Fibroblast of pulmonary artery (primary cell): ENCODE measurements at regions not wholly inside any gene's neighbourhood (a gene's known extent, or its start where the extent isn't known, plus 50 kb on each side); places are given as distances from the start of the nearest gene placed in this dataset.
A peak's percentile ranks its signal among the peaks of the same experiment; 100 is the strongest.

ENCODE experiments used
- DNase-seq: peaks from one replicate; pipeline ENCODE4 v3.0.0-alpha.2; 2010; ENCODE audit warnings: low read depth
- H3K4me3 ChIP-seq: replicated peaks from 2 replicates; pipeline ENCODE4 v1.5.1; 2011; ENCODE audit warnings: low read depth, mild to moderate bottlenecking, control low read depth, low read length, moderate library complexity
- TF ChIP-seq, protein P1 (sequence below): IDR thresholded peaks from 2 replicates; pipeline ENCODE4 v1.5.1; 2011; ENCODE audit warnings: mild to moderate bottlenecking, control low read depth, low read length, inconsistent platforms; ENCODE audit errors: missing control alignments

DNA sequence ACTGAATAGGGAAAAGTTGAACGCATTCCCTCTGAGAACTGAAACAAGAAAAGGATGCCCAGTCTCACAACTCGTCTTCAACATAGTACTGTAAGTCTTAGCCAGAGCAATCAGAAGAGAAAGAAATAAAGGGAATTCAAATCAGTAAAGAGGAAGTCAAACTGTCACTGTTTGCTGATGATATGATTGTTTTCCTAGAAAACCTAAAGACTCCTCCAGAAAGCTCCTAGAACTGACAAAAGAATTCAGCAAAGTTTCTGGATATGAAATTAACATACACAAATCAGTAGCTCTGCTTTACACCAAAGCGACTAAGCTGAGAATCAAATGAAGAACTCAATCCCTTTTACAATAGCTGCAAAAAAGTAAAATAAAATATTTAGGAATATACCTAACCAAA is 471.2 kb upstream of the CNTN5 start:
- no peak for DNase-seq

DNA sequence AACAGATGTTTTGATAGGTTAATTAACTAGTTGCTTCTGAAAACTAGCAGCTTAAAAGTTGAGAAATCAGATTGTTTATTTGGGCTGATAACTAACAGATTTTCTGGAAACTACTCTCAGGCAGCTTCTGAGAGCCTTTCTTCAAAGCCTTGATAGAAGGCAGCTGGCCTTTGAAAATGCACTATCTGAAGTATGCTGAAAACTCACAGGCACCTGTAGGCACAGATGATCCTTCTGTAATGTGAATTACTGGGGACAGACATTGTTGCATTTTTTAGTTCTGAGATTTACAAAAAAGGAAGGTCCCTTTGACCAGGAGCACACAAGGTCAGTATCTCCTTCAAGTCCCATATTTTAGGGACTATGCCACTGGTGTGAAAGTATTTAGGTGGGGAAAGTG is 460.8 kb upstream of the CNTN5 start:
- DNase-seq: peak; percentile 1
- TF ChIP-seq, protein P1, sequence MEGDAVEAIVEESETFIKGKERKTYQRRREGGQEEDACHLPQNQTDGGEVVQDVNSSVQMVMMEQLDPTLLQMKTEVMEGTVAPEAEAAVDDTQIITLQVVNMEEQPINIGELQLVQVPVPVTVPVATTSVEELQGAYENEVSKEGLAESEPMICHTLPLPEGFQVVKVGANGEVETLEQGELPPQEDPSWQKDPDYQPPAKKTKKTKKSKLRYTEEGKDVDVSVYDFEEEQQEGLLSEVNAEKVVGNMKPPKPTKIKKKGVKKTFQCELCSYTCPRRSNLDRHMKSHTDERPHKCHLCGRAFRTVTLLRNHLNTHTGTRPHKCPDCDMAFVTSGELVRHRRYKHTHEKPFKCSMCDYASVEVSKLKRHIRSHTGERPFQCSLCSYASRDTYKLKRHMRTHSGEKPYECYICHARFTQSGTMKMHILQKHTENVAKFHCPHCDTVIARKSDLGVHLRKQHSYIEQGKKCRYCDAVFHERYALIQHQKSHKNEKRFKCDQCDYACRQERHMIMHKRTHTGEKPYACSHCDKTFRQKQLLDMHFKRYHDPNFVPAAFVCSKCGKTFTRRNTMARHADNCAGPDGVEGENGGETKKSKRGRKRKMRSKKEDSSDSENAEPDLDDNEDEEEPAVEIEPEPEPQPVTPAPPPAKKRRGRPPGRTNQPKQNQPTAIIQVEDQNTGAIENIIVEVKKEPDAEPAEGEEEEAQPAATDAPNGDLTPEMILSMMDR: no peak
- no peak overlapping the region for H3K4me3 ChIP-seq

More for the DNA sequence above, 471.2 kb upstream of the CNTN5 start:
- H3K4me3 ChIP-seq: no peak overlapping the region
- TF ChIP-seq, protein P1: no peak

GRCh38 chr11:98561252-98561651 is 459.5 kb upstream of the CNTN5 start:
- DNase-seq: no peak
- TF ChIP-seq, protein P1: no peak
- H3K4me3 ChIP-seq: no peak overlapping the region

GRCh38 chr11:98561877-98562395 is 458.8 kb upstream of the CNTN5 start:
- H3K4me3 ChIP-seq: no peak overlapping the region
- DNase-seq: peak; percentile 0
- TF ChIP-seq, protein P1: no peak

- H3K4me3 ChIP-seq: no peak overlapping the region
- DNase-seq: no peak
- TF ChIP-seq, protein P1: no peak
Observed at GRCh38 chr11:98564233-98564632, 456.5 kb upstream of the CNTN5 start.

GRCh38 chr11:98564881-98565280 is 455.9 kb upstream of the CNTN5 start:
- no peak overlapping the region for H3K4me3 ChIP-seq
- DNase-seq: no peak
- TF ChIP-seq, protein P1: no peak

DNA sequence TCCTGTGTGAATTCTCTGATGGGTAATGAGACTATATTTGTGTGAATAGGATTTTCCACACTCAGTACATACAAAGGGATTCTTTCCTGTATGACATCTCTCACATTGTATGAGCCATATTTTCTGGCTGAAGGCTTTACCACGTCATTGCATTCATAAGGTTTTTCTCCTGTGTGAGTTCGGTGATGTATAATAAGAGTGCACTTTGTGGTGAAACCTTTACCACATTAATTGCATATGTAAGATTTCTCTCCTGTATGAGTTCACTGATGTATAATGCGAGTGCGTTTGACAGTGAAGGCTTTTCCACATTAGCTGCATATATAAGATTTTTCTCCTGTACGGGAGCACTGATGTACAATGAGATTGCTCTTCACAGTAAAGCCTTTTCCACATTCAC is 455.4 kb upstream of the CNTN5 start:
- H3K4me3 ChIP-seq: no peak overlapping the region
- DNase-seq: no peak
- TF ChIP-seq, protein P1: no peak
